Lower leg skin (tissue), 4 donors: ENCODE measurements at regions not wholly inside any gene's neighbourhood (a gene's known extent, or its start where the extent isn't known, plus 50 kb on each side); places are given as distances from the start of the nearest gene placed in this dataset.

ENCODE experiments used
- DNase-seq, 2 donors: peaks; one replicate each; pipeline ENCODE4 v3.0.0-alpha.2; 2019; ENCODE audit warnings: low spot score in 2 of 2
- H3K4me3 ChIP-seq: fragments of 200-600 bp; sonication (generic); 2 replicates; pipeline ENCODE4 v1.5.1; 2017; ENCODE audit warnings: mild to moderate bottlenecking, low read depth; ENCODE audit not compliant: poor library complexity, severe bottlenecking
- POLR2A ChIP-seq, 2 donors: fragments of 450-650 bp; IDR thresholded peaks; one replicate each; pipeline ENCODE4 v1.6.1; 2016 to 2017; ENCODE audit warnings: antibody characterized with exemption in 2 of 2, mild to moderate bottlenecking in 1 of 2, moderate library complexity in 1 of 2
- WGBS, 2 donors: methylation state at CpG; one replicate each; pipeline ENCODE4 v1.1.5; 2018; 5-methylcytosine and 5-hydroxymethylcytosine counted together
- intact Hi-C: fragments of 100-400 bp; cut with DNase I; formaldehyde crosslinking; loops from one replicate; pipeline ENCODE4 v1.15.0; 2023; ENCODE audit warnings: low total_unique reads
- TF ChIP-seq, protein P1 (sequence below), 3 donors: fragments of 450-650 bp; IDR thresholded peaks; one replicate each; pipeline ENCODE4 v1.5.1; 2016; ENCODE audit warnings: antibody characterized with exemption in 3 of 3, mild to moderate bottlenecking in 3 of 3, moderate library complexity in 2 of 3

DNA sequence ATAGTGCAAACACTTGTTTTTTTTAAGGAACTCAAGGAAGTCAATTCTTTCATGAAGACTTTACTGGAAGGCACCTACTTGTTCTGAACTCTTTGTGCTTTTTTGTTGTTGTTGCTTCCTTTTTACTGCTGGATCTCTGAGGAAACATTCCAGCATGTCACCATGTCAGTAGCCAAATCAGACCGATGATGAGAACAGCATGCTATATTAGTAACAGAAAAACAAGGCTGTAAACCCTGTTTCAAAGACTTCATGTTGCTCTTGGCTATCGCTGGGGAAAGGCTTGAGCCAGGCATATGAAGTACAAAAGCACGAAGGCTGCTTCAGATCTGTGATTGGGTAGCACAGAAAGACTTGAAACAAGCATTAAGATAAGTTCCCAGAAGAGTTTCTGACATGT is 125.6 kb upstream of the SLC5A12 start:
- DNase-seq = peak in 1 of 2 donors; percentile 68
- WGBS, 2 donors = 24 to 31% methylated on average over 3 of the region's 3 CpGs
- H3K4me3 ChIP-seq = no peak overlapping the region
- intact Hi-C loops = no loop called here
- TF ChIP-seq, protein P1, sequence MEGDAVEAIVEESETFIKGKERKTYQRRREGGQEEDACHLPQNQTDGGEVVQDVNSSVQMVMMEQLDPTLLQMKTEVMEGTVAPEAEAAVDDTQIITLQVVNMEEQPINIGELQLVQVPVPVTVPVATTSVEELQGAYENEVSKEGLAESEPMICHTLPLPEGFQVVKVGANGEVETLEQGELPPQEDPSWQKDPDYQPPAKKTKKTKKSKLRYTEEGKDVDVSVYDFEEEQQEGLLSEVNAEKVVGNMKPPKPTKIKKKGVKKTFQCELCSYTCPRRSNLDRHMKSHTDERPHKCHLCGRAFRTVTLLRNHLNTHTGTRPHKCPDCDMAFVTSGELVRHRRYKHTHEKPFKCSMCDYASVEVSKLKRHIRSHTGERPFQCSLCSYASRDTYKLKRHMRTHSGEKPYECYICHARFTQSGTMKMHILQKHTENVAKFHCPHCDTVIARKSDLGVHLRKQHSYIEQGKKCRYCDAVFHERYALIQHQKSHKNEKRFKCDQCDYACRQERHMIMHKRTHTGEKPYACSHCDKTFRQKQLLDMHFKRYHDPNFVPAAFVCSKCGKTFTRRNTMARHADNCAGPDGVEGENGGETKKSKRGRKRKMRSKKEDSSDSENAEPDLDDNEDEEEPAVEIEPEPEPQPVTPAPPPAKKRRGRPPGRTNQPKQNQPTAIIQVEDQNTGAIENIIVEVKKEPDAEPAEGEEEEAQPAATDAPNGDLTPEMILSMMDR (IDR thresholded peaks at IDR 0.05) = no peak
- no peak for TF ChIP-seq POLR2A (IDR thresholded peaks at IDR 0.05)

DNA sequence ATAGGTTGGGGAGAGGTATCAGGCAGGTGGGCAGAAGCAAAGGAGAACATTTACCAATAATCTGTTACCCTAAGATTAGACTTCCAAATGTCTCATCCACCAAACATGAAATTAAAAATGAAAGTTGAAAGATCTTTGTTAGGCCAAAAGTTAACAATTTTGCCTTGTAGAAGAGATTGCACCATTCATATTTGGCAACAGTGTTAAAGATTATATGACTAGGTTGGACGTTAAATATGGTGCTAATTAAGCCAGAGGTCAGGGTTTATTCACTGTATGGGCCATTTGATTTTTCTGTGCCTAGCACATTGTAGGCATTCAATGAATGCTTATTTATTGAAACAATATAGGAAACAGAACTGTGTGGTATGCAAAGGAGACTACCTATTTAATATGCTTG is 126.1 kb upstream of the SLC5A12 start:
- no peak overlapping the region for H3K4me3 ChIP-seq
- DNase-seq = no peak
- WGBS, 2 donors = 21 to 47% methylated on average over 1 of the region's 1 CpG
- intact Hi-C loops = no loop called here
- TF ChIP-seq, protein P1 (IDR thresholded peaks at IDR 0.05) = no peak
- TF ChIP-seq POLR2A (IDR thresholded peaks at IDR 0.05) = no peak

GRCh38 chr11:26849036-26849435 is 127.2 kb upstream of the SLC5A12 start:
- peak in 1 of 2 donors; percentile 64 for DNase-seq
- WGBS, 2 donors = 16 to 30% methylated on average over 5 of the region's 5 CpGs
- H3K4me3 ChIP-seq = no peak overlapping the region
- intact Hi-C loops = no loop called here
- TF ChIP-seq POLR2A (IDR thresholded peaks at IDR 0.05) = no peak
- TF ChIP-seq, protein P1 (IDR thresholded peaks at IDR 0.05) = no peak

GRCh38 chr11:26851291-26851690 is 129.4 kb upstream of the SLC5A12 start:
- DNase-seq = no peak
- WGBS, 2 donors = 85 to 89% methylated on average over 3 of the region's 3 CpGs
- H3K4me3 ChIP-seq = no peak overlapping the region
- TF ChIP-seq, protein P1 (IDR thresholded peaks at IDR 0.05) = no peak
- no peak for TF ChIP-seq POLR2A (IDR thresholded peaks at IDR 0.05)
- intact Hi-C loops = no loop called here

DNA sequence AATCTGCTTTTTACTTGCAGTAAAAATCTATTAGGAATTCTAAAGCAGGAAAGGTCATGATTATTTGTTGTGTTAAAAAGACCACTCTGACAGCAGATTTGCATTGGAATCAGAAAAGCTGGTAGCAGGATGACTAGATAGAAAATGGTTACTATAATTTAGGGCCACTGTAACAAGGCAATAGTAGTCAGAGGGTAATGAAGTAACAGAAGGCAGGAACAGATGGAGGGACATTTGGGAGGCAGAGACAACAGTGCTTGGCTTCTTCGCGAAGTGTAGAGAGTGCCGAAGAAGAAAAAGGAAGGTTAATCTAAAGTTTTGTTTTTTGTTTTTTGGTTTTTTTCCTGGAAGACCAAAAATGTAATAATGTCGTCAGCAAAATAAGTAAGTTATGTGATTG is 129.8 kb upstream of the SLC5A12 start:
- intact Hi-C loops = no loop called here
- 91 to 97% methylated on average over 4 of the region's 4 CpGs for WGBS, 2 donors
- H3K4me3 ChIP-seq = no peak overlapping the region
- DNase-seq = no peak
- TF ChIP-seq, protein P1 (IDR thresholded peaks at IDR 0.05) = no peak
- no peak for TF ChIP-seq POLR2A (IDR thresholded peaks at IDR 0.05)

DNA sequence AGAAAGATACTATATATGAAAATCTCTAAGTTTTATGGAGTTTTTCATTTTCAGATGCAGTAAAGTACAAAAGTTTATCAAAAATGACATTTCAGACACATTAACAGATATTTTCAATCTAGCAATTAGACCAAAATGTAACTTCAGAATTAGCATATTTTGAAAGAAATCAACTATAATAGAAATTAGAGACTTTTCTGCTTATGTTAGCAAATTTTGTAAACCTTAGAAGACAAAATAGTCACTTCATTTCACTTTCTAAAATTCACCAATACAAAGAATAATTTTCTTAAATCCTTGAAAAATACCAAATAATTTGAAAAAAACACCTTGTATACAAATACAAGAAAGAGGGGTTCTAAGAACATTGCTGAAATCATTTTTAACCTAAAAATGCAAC is 135.8 kb upstream of the FIBIN start:
- H3K4me3 ChIP-seq = no peak overlapping the region
- intact Hi-C loops = no loop called here
- TF ChIP-seq, protein P1 (IDR thresholded peaks at IDR 0.05) = no peak
- no peak for TF ChIP-seq POLR2A (IDR thresholded peaks at IDR 0.05)
- DNase-seq = no peak
